ENCODE measurements at regions not wholly inside any gene's neighbourhood (a gene's known extent, or its start where the extent isn't known, plus 50 kb on each side); places are given as distances from the start of the nearest gene placed in this dataset.

- TF ChIP-seq CTCF (IDR thresholded peaks at IDR 0.05) (no peak), EP300 (IDR thresholded peaks at IDR 0.05) (no peak), POLR2A (IDR thresholded peaks at IDR 0.05) (no peak)
Measured at GRCh38 chr3:10760199-10760598, 55.8 kb upstream of the SLC6A11 start.
